GM19025 (cell line): ENCODE measurements at regions not wholly inside any gene's neighbourhood (a gene's known extent, or its start where the extent isn't known, plus 50 kb on each side); places are given as distances from the start of the nearest gene placed in this dataset.

ENCODE experiments used
- ATAC-seq: cut with Tn5 transposase; IDR thresholded peaks from one replicate; pipeline ENCODE4 v1.9.1; 2021; ENCODE audit warnings: mild to moderate bottlenecking, low read depth, moderate library complexity; ENCODE audit not compliant: unreplicated experiment

- no peak for ATAC-seq
Observed at GRCh38 chr4:125992891-125993290, 678.1 kb downstream of the FAT4 start.

GRCh38 chr4:125994024-125994423 lies 679.3 kb downstream of the FAT4 start:
- ATAC-seq: no peak

GRCh38 chr4:125994430-125994829 lies 679.7 kb downstream of the FAT4 start:
- no peak for ATAC-seq

- ATAC-seq: no peak
Observed at GRCh38 chr4:126004941-126005340, 690.2 kb downstream of the FAT4 start.

GRCh38 chr4:126007142-126007541 lies 692.4 kb downstream of the FAT4 start:
- ATAC-seq: no peak

GRCh38 chr4:126012691-126013290 lies 698.0 kb downstream of the FAT4 start:
- ATAC-seq: no peak

- ATAC-seq: no peak
Observed at GRCh38 chr4:126018274-126018673, 703.5 kb downstream of the FAT4 start.

- ATAC-seq: no peak
Observed at GRCh38 chr4:126023896-126024295, 709.1 kb downstream of the FAT4 start.

- ATAC-seq: no peak
Observed at GRCh38 chr4:126027601-126028000, 712.8 kb downstream of the FAT4 start.

GRCh38 chr4:126028876-126029275 lies 714.1 kb downstream of the FAT4 start:
- ATAC-seq: no peak

- no peak for ATAC-seq
Observed at GRCh38 chr4:126037231-126037630, 722.5 kb downstream of the FAT4 start.

- no peak for ATAC-seq
Observed at GRCh38 chr4:126038502-126039144, 723.9 kb downstream of the FAT4 start.

GRCh38 chr4:126046081-126046614 lies 731.4 kb downstream of the FAT4 start:
- ATAC-seq: no peak

- ATAC-seq: no peak
Observed at GRCh38 chr4:126047114-126047513, 732.4 kb downstream of the FAT4 start.

GRCh38 chr4:126051689-126052424 lies 737.1 kb downstream of the FAT4 start:
- ATAC-seq: no peak

- ATAC-seq: no peak
Observed at GRCh38 chr4:126056116-126056650, 741.4 kb downstream of the FAT4 start.

- ATAC-seq: no peak
Observed at GRCh38 chr4:126057371-126057770, 742.6 kb downstream of the FAT4 start.

GRCh38 chr4:126058596-126058995 lies 743.8 kb downstream of the FAT4 start:
- no peak for ATAC-seq

- no peak for ATAC-seq
Observed at GRCh38 chr4:126061655-126062054, 746.9 kb downstream of the FAT4 start.

- ATAC-seq: no peak
Observed at GRCh38 chr4:126065016-126065415, 750.3 kb downstream of the FAT4 start.
